Testis (tissue), 2 donors: ENCODE measurements at regions not wholly inside any gene's neighbourhood (a gene's known extent, or its start where the extent isn't known, plus 50 kb on each side); places are given as distances from the start of the nearest gene placed in this dataset.

Source experiments
- DNase-seq: peaks from one replicate; pipeline ENCODE4 v3.0.0-alpha.2; 2019
- H3K27ac ChIP-seq, 2 donors: fragments of 200-600 bp; sonication (generic); one replicate each; pipeline ENCODE4 v1.5.1; 2019
- H3K27me3 ChIP-seq: fragments of 200-600 bp; sonication (generic); one replicate; pipeline ENCODE4 v1.5.1; 2019
- H3K36me3 ChIP-seq: fragments of 200-600 bp; sonication (generic); one replicate; pipeline ENCODE4 v1.5.1; 2017; ENCODE audit warnings: low read depth; ENCODE audit errors: missing control alignments
- H3K4me1 ChIP-seq: fragments of 200-600 bp; sonication (generic); one replicate; pipeline ENCODE4 v1.5.1; 2019
- H3K4me3 ChIP-seq, 2 donors: fragments of 200-600 bp; sonication (generic); one replicate each; pipeline ENCODE4 v1.5.1; 2017 to 2019
- H3K9me3 ChIP-seq: fragments of 200-600 bp; sonication (generic); one replicate; pipeline ENCODE4 v1.5.1; 2017
- CTCF ChIP-seq, 3 experiments: fragments of 450-650 bp in 2 of 3; fragments of 200-600 bp in 1 of 3; sonication (generic) in 1 of 3; IDR thresholded peaks; one replicate each; pipeline ENCODE4 v1.5.1; 2016 to 2019; ENCODE audit warnings: antibody characterized with exemption in 3 of 3, mild to moderate bottlenecking in 2 of 3, moderate library complexity in 1 of 3
- POLR2A ChIP-seq: fragments of 450-650 bp; IDR thresholded peaks from one replicate; pipeline ENCODE4 v1.6.1; 2017; ENCODE audit warnings: antibody characterized with exemption, mild to moderate bottlenecking, moderate library complexity
- WGBS, 2 donors: methylation state at CpG; one replicate each; pipeline ENCODE4 v1.1.5; 2018; 5-methylcytosine and 5-hydroxymethylcytosine counted together
- intact Hi-C: fragments of 100-400 bp; cut with DNase I; formaldehyde crosslinking; loops from one replicate; pipeline ENCODE4 v1.15.1; 2023; ENCODE audit warnings: low total_unique reads

GRCh38 chr1:96424877-96425276 is 296.7 kb upstream of the PTBP2 start:
- Histone ChIP-seq H3K27ac (no peak overlapping the region), H3K9me3 (no peaks in the 10 kb centered on the region), H3K36me3 (no peaks in the 10 kb centered on the region), H3K4me3 (no peak overlapping the region), H3K4me1 (no peaks in the 10 kb centered on the region), H3K27me3 (no peaks in the 10 kb centered on the region)
- WGBS, 2 donors = 54 to 66% methylated on average over 1 of the region's 1 CpG
- no peak for DNase-seq
- intact Hi-C loops = no loop called here
- TF ChIP-seq POLR2A (no peak), CTCF (IDR thresholded peaks at IDR 0.05) (no peak)

GRCh38 chr1:96425382-96426129 is 296.0 kb upstream of the PTBP2 start:
- 83 to 84% methylated on average over 5 of the region's 5 CpGs for WGBS, 2 donors
- DNase-seq = no peak
- TF ChIP-seq POLR2A (no peak), CTCF (IDR thresholded peaks at IDR 0.05) (no peak)
- Histone ChIP-seq H3K4me1 (no peaks in the 10 kb centered on the region), H3K9me3 (no peaks in the 10 kb centered on the region), H3K27me3 (no peaks in the 10 kb centered on the region), H3K4me3 (no peak overlapping the region), H3K36me3 (no peaks in the 10 kb centered on the region), H3K27ac (no peak overlapping the region)
- intact Hi-C loops = no loop called here

- 58 to 70% methylated on average over 2 of the region's 2 CpGs for WGBS, 2 donors
- no peak for TF ChIP-seq CTCF (IDR thresholded peaks at IDR 0.05)
- no peak for TF ChIP-seq POLR2A
Observed at GRCh38 chr1:96427616-96428015, 294.0 kb upstream of the PTBP2 start.

GRCh38 chr1:96445302-96445701 is 276.3 kb upstream of the PTBP2 start:
- Histone ChIP-seq H3K27ac (no peak overlapping the region), H3K4me1 (no peaks in the 10 kb centered on the region), H3K36me3 (no peaks in the 10 kb centered on the region), H3K9me3 (no peaks in the 10 kb centered on the region), H3K4me3 (no peak overlapping the region), H3K27me3 (no peaks in the 10 kb centered on the region)
- 66 to 82% methylated on average over 1 of the region's 1 CpG for WGBS, 2 donors
- intact Hi-C loops = no loop called here
- DNase-seq = no peak
- TF ChIP-seq POLR2A (no peak), CTCF (IDR thresholded peaks at IDR 0.05) (no peak)

More at GRCh38 chr1:96427616-96428015, 294.0 kb upstream of the PTBP2 start:
- Histone ChIP-seq H3K27me3 (no peaks in the 10 kb centered on the region), H3K27ac (no peak overlapping the region), H3K4me1 (no peaks in the 10 kb centered on the region), H3K36me3 (no peaks in the 10 kb centered on the region), H3K9me3 (no peaks in the 10 kb centered on the region), H3K4me3 (no peak overlapping the region)
- no peak for DNase-seq
- intact Hi-C loops = no loop called here

- DNase-seq = no peak
- WGBS, 2 donors = 49 to 61% methylated on average over 3 of the region's 3 CpGs
- H3K27ac ChIP-seq = no peak overlapping the region
- H3K36me3 ChIP-seq = no peaks in the 10 kb centered on the region
- intact Hi-C loops = no loop called here
- H3K4me1 ChIP-seq = no peaks in the 10 kb centered on the region
- H3K4me3 ChIP-seq = no peak overlapping the region
- TF ChIP-seq POLR2A (no peak), CTCF (IDR thresholded peaks at IDR 0.05) (no peak)
- H3K9me3 ChIP-seq = no peaks in the 10 kb centered on the region
- H3K27me3 ChIP-seq = no peaks in the 10 kb centered on the region
Observed at GRCh38 chr1:96464066-96464465, 257.5 kb upstream of the PTBP2 start.
